ENCODE measurements at regions not wholly inside any gene's neighbourhood (a gene's known extent, or its start where the extent isn't known, plus 50 kb on each side); places are given as distances from the start of the nearest gene placed in this dataset.

DNA sequence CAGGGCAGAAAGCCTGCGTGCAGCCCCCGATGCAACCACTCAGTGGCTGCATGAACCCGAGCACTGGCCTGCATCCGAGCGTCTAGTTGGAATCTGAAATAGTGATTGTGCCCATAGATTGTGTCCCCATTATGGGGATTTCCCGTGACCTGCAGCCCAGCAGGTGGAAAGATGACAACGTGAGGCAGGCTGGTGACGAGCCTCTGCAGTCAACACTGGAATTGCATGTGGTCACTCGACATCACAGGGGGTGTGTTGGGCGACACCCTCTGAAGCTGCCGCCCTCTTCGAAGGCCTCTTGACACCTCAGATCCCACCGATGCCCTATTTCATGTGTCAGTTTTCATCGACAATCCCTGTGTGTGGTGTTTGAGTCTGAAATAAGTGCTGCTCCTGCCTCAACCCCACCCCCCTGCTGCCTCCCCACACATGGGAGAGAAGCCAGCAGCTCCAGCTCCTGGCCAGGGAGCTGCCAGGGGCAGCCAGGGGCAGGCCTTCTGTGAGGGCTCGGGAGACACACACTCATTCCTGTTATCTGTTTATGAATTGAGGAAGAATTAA is 172.0 kb upstream of the B3GAT1 start:
- DNase-seq (ENCODE audit: low read depth) = no peak

DNA sequence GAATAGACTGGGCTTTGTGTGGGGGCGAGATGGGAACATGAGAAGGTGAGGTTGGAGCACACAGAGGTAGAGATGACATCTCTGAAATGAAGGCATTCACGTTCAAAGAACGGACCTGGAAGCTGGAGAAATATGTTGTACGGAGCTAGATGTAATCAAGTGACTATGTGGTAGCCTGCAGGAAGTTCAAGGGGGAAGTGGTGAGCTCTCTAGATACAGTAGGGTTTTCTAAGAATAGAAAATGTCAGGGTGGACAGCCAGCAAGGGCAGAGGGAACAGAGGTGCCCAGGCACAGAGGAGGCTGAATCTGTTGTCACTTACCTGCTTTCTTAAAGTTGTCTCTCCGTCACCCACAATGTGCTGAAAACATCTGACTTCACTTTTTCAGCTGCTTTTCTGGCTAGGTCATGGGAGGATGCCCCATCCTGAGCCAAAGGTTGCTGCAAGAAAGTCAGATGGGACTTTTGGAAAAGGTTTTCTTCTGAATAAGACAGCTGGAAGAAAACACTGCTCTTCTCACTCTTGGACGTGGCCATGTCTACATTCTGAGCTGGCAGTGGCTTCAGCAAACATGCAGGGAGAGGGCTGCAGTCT is 171.5 kb upstream of the B3GAT1 start:
- TF ChIP-seq, protein P1, sequence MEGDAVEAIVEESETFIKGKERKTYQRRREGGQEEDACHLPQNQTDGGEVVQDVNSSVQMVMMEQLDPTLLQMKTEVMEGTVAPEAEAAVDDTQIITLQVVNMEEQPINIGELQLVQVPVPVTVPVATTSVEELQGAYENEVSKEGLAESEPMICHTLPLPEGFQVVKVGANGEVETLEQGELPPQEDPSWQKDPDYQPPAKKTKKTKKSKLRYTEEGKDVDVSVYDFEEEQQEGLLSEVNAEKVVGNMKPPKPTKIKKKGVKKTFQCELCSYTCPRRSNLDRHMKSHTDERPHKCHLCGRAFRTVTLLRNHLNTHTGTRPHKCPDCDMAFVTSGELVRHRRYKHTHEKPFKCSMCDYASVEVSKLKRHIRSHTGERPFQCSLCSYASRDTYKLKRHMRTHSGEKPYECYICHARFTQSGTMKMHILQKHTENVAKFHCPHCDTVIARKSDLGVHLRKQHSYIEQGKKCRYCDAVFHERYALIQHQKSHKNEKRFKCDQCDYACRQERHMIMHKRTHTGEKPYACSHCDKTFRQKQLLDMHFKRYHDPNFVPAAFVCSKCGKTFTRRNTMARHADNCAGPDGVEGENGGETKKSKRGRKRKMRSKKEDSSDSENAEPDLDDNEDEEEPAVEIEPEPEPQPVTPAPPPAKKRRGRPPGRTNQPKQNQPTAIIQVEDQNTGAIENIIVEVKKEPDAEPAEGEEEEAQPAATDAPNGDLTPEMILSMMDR (IDR thresholded peaks at IDR 0.05; ENCODE audit: control insufficient read depth, insufficient read depth, low read depth, low read length, missing control alignments) = no peak
- no peak for DNase-seq (ENCODE audit: low read depth)

More for the DNA sequence above, 172.0 kb upstream of the B3GAT1 start:
- TF ChIP-seq, protein P1 (IDR thresholded peaks at IDR 0.05; ENCODE audit: control insufficient read depth, insufficient read depth, low read depth, low read length, missing control alignments) = no peak
- H3K4me3 ChIP-seq (ENCODE audit: control insufficient read depth, low read depth, low read length) = no peak overlapping the region

DNA sequence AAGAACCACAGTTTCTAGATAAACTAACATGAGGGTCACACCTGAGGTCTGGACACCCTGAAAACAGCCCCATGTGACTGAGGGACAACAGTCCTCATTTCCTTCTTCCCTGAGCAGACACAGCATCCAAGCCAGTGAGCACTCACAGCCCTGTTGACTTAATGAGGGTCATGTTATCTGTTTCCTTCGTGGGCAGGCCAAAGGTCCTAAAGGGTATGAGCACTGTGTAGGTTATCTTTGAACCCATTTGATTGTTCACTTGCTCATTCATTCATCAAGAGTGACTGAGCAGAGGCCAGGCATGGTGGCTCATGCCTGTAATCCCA is 170.7 kb upstream of the B3GAT1 start:
- no peak for DNase-seq (ENCODE audit: low read depth)
- TF ChIP-seq, protein P1 (IDR thresholded peaks at IDR 0.05; ENCODE audit: control insufficient read depth, insufficient read depth, low read depth, low read length, missing control alignments) = no peak
- no peak overlapping the region for H3K4me3 ChIP-seq (ENCODE audit: control insufficient read depth, low read depth, low read length)

More for the DNA sequence above, 171.5 kb upstream of the B3GAT1 start:
- no peak overlapping the region for H3K4me3 ChIP-seq (ENCODE audit: control insufficient read depth, low read depth, low read length)

DNA sequence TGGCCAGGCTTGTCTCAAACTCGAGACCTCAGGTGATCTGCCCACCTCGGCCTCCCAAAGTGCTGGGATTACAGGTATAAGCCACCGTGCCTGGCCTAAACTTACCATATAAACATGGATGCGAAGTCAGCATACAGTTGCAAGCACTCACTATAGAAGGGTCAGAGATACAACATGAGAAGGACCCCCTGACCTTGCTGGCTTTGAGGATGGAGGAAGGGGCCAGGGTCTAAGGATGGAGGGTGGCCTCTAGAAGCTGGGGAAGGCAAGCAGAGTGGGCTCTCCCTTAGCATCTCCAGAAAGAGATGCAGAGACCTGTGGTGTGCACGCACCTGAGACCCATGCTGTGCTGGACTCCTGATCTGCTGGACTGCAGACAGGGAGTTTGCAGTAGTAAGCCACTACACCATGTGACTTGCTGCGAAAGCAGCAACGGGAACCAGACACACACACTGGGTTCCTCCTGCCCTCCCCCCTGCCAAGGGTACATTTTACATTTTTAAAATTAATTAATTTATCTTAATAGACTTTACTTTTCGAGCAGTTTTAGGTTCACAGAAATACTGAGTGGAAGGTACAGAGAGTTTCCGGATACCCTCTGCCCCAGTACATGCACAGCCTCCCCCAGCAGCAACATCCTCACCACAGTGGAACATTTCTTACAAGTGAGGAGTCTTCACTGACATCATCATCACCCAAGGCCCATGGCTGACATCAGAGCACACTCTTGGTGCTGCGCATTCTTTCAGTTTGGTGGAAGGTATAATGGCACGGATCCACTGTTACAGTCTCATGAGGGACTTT is 170.1 kb upstream of the B3GAT1 start:
- H3K4me3 ChIP-seq (ENCODE audit: control insufficient read depth, low read depth, low read length) = no peak overlapping the region
- DNase-seq (ENCODE audit: low read depth) = no peak
- TF ChIP-seq, protein P1 (IDR thresholded peaks at IDR 0.05; ENCODE audit: control insufficient read depth, insufficient read depth, low read depth, low read length, missing control alignments) = no peak

DNA sequence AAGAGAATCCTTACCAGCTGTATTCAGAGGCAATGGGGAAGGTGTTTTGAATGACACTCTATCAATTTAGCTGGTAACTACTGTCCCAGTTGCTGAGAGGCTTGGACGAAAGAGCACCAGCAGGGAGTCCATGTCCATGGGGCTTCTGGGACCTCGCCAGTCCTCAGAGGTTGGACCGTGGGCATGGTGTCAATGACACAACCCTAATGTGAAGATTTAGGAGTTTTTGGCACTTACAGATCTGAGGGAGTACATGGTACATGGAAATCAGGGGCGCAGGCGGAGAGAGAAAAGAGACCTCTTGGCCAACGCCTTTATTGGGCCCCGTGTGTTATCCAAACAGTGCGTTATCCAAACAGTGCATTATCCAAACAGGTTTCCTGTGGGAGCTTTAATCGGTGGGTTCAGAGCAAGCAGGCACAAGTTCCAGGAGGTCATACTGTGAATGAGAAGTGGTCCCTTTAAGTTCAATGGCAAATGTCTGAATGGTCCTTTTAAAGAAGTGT is 169.1 kb upstream of the B3GAT1 start:
- H3K4me3 ChIP-seq (ENCODE audit: control insufficient read depth, low read depth, low read length) = no peak overlapping the region
- TF ChIP-seq, protein P1 (IDR thresholded peaks at IDR 0.05; ENCODE audit: control insufficient read depth, insufficient read depth, low read depth, low read length, missing control alignments) = no peak
- DNase-seq (ENCODE audit: low read depth) = no peak

DNA sequence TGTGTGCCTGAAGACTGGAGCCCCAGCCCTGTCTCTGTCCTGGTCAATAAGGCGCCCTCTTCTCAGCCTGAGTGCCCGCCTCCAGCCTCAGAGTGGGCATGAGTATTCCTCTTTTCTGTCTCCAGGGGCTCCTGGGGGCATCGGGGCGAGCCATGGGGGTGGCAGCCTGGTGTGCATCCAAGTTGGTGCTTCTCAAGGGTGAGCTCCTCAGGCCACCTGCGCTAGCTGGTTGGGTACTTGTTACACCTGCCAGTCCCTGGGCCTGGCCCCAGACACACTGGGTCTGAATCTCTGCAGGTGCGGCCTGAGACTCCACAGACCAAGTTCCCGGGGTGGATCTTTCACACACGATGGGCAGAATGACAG is 168.6 kb upstream of the B3GAT1 start:
- TF ChIP-seq, protein P1 (IDR thresholded peaks at IDR 0.05; ENCODE audit: control insufficient read depth, insufficient read depth, low read depth, low read length, missing control alignments) = no peak
- no peak for DNase-seq (ENCODE audit: low read depth)
- no peak overlapping the region for H3K4me3 ChIP-seq (ENCODE audit: control insufficient read depth, low read depth, low read length)

Data from AG09309 (cell line).